Suprapubic skin (tissue), 4 donors: ENCODE measurements at regions not wholly inside any gene's neighbourhood (a gene's known extent, or its start where the extent isn't known, plus 50 kb on each side); places are given as distances from the start of the nearest gene placed in this dataset.

Experiments used
- DNase-seq, 2 donors: peaks; one replicate each; pipeline ENCODE4 v3.0.0-alpha.2; 2019; ENCODE audit warnings: low spot score in 2 of 2
- H3K27ac ChIP-seq: fragments of 200-600 bp; sonication (generic); one replicate; pipeline ENCODE4 v1.5.1; 2019
- H3K27me3 ChIP-seq: fragments of 200-600 bp; sonication (generic); one replicate; pipeline ENCODE4 v1.5.1; 2019
- H3K36me3 ChIP-seq: fragments of 200-600 bp; sonication (generic); one replicate; pipeline ENCODE4 v1.5.1; 2019
- H3K4me1 ChIP-seq: fragments of 200-600 bp; sonication (generic); one replicate; pipeline ENCODE4 v1.5.1; 2019
- H3K4me3 ChIP-seq: fragments of 200-600 bp; sonication (generic); one replicate; pipeline ENCODE4 v1.5.1; 2019; ENCODE audit warnings: mild to moderate bottlenecking
- H3K9me3 ChIP-seq: fragments of 200-600 bp; sonication (generic); one replicate; pipeline ENCODE4 v1.5.1; 2019
- EP300 ChIP-seq: sonication (generic); formaldehyde crosslinking; IDR thresholded peaks from one replicate; pipeline ENCODE4 v1.6.1; 2017; ENCODE audit warnings: antibody characterized with exemption
- POLR2A ChIP-seq, 2 donors: fragments of 450-650 bp; IDR thresholded peaks; one replicate each; pipeline ENCODE4 v1.6.1; 2017; ENCODE audit warnings: antibody characterized with exemption in 2 of 2, mild to moderate bottlenecking in 2 of 2, moderate library complexity in 2 of 2
- POLR2AphosphoS5 ChIP-seq, 3 donors: sonication (generic); formaldehyde crosslinking; IDR thresholded peaks; one replicate each; pipeline ENCODE4 v1.6.1; 2017; ENCODE audit warnings: antibody characterized with exemption in 3 of 3
- WGBS: methylation state at CpG from one replicate; pipeline ENCODE4 v1.1.5; 2018; 5-methylcytosine and 5-hydroxymethylcytosine counted together
- TF ChIP-seq, protein P1 (sequence below), 2 donors: fragments of 200-600 bp in 1 of 2; fragments of 450-650 bp in 1 of 2; sonication (generic) in 1 of 2; IDR thresholded peaks; one replicate each; pipeline ENCODE4 v1.5.1; 2016 to 2019; ENCODE audit warnings: antibody characterized with exemption in 2 of 2, mild to moderate bottlenecking in 1 of 2, moderate library complexity in 1 of 2

DNA sequence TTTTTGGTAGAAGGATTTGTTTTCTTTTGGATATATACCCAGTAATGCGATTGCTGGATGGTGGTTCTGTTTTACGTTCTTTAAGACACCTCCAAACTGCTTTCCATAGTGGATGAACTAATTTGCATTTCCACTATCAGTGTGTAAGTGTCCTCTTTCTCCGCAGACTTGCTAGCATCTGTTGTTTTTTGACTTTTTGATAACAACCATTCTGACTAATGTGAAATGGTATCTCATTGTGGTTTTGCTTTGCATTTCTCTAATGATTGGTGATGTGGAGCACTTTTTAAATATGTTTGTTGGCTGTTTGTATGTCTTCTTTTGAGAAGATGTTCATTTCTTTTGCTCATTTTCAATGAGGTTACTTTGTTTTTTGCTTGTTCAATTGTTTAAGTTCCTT is 260.9 kb upstream of the CWC22 start:
- 90% methylated on average over 3 of the region's 3 CpGs for WGBS
- no peak overlapping the region for H3K27ac ChIP-seq
- no peak for DNase-seq
- H3K27me3 ChIP-seq = no peaks in the 10 kb centered on the region
- no peaks in the 10 kb centered on the region for H3K36me3 ChIP-seq
- no peak for TF ChIP-seq POLR2AphosphoS5 (IDR thresholded peaks at IDR 0.05)
- TF ChIP-seq, protein P1, sequence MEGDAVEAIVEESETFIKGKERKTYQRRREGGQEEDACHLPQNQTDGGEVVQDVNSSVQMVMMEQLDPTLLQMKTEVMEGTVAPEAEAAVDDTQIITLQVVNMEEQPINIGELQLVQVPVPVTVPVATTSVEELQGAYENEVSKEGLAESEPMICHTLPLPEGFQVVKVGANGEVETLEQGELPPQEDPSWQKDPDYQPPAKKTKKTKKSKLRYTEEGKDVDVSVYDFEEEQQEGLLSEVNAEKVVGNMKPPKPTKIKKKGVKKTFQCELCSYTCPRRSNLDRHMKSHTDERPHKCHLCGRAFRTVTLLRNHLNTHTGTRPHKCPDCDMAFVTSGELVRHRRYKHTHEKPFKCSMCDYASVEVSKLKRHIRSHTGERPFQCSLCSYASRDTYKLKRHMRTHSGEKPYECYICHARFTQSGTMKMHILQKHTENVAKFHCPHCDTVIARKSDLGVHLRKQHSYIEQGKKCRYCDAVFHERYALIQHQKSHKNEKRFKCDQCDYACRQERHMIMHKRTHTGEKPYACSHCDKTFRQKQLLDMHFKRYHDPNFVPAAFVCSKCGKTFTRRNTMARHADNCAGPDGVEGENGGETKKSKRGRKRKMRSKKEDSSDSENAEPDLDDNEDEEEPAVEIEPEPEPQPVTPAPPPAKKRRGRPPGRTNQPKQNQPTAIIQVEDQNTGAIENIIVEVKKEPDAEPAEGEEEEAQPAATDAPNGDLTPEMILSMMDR (IDR thresholded peaks at IDR 0.05) = no peak
- TF ChIP-seq POLR2A (IDR thresholded peaks at IDR 0.05) = no peak
- no peak for TF ChIP-seq EP300
- H3K9me3 ChIP-seq = no peaks in the 10 kb centered on the region
- H3K4me3 ChIP-seq = no peak overlapping the region
- H3K4me1 ChIP-seq = no peaks in the 10 kb centered on the region

DNA sequence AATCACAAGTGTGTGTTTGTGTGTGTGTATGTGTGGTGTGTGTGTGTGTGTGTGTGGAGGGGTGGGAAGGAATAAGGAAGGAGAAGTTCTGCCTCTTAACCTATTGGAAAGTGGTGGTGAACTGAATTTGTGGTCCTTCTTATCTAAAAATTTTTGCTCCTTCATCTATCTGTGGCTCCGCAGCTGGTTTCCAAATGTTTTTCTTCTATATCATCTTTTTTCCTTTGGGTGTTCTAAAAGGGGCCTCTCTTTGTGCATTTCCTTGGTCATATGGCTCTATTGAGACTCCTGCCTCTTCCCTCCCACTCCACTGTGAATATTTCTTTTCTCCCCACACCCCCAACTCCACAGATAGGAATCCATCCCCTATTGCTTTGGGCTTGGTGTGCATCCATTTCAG is 254.9 kb upstream of the CWC22 start:
- no peak for DNase-seq
- H3K27ac ChIP-seq = no peak overlapping the region
- H3K36me3 ChIP-seq = no peaks in the 10 kb centered on the region
- H3K4me3 ChIP-seq = no peak overlapping the region
- H3K9me3 ChIP-seq = no peaks in the 10 kb centered on the region
- TF ChIP-seq, protein P1 (IDR thresholded peaks at IDR 0.05) = no peak
- TF ChIP-seq POLR2AphosphoS5 (IDR thresholded peaks at IDR 0.05) = no peak
- no peak for TF ChIP-seq EP300
- TF ChIP-seq POLR2A (IDR thresholded peaks at IDR 0.05) = no peak
- WGBS = 91% methylated on average over 1 of the region's 1 CpG
- no peaks in the 10 kb centered on the region for H3K4me1 ChIP-seq
- H3K27me3 ChIP-seq = no peaks in the 10 kb centered on the region

- no peak for DNase-seq
- Histone ChIP-seq H3K4me3 (no peak overlapping the region), H3K27me3 (no peaks in the 10 kb centered on the region), H3K36me3 (no peaks in the 10 kb centered on the region), H3K9me3 (no peaks in the 10 kb centered on the region), H3K27ac (no peak overlapping the region), H3K4me1 (no peaks in the 10 kb centered on the region)
- WGBS = 60% methylated on average over 1 of the region's 1 CpG
- TF ChIP-seq POLR2AphosphoS5 (IDR thresholded peaks at IDR 0.05) (no peak), EP300 (no peak), POLR2A (IDR thresholded peaks at IDR 0.05) (no peak)
- TF ChIP-seq, protein P1 (IDR thresholded peaks at IDR 0.05) = no peak
These were observed 251.5 kb upstream of the CWC22 start for GRCh38 chr2:180258579-180258978.

- DNase-seq = no peak
- no peaks in the 10 kb centered on the region for H3K9me3 ChIP-seq
- H3K4me3 ChIP-seq = no peak overlapping the region
- H3K36me3 ChIP-seq = no peaks in the 10 kb centered on the region
- H3K27me3 ChIP-seq = no peaks in the 10 kb centered on the region
- H3K4me1 ChIP-seq = no peaks in the 10 kb centered on the region
- no peak overlapping the region for H3K27ac ChIP-seq
- TF ChIP-seq POLR2A (IDR thresholded peaks at IDR 0.05) (no peak), EP300 (no peak), POLR2AphosphoS5 (IDR thresholded peaks at IDR 0.05) (no peak)
- TF ChIP-seq, protein P1 (IDR thresholded peaks at IDR 0.05) = no peak
These were observed 251.0 kb upstream of the CWC22 start for GRCh38 chr2:180258041-180258537.

DNA sequence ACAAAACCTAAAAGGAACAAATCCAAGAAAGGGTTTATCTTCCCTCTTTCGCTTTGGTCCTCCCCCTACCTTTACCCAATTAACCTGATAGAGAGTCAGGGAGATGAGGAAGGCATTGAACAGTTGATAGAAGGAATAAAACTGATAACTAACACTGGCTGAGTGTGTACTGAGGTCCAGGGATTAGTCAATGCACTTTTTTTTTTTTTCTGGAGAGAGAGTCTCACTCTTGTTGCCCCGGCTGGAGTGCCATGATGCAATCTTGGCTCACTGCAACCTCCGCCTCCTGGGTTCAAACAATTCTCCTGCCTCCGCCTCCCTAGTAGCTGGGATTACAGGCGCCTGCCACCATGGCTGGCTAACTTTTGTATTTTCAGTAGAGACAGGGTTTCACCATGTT is 250.2 kb upstream of the CWC22 start:
- H3K27me3 ChIP-seq = no peaks in the 10 kb centered on the region
- TF ChIP-seq POLR2A (IDR thresholded peaks at IDR 0.05) = no peak
- TF ChIP-seq, protein P1 (IDR thresholded peaks at IDR 0.05) = no peak
- no peak for TF ChIP-seq POLR2AphosphoS5 (IDR thresholded peaks at IDR 0.05)
- TF ChIP-seq EP300 = no peak
- no peaks in the 10 kb centered on the region for H3K9me3 ChIP-seq
- no peak overlapping the region for H3K27ac ChIP-seq
- no peaks in the 10 kb centered on the region for H3K36me3 ChIP-seq
- H3K4me3 ChIP-seq = no peak overlapping the region
- DNase-seq = no peak
- no peaks in the 10 kb centered on the region for H3K4me1 ChIP-seq
- 90% methylated on average over 5 of the region's 5 CpGs for WGBS
